ENCODE measurements at regions not wholly inside any gene's neighbourhood (a gene's known extent, or its start where the extent isn't known, plus 50 kb on each side); places are given as distances from the start of the nearest gene placed in this dataset.

DNA sequence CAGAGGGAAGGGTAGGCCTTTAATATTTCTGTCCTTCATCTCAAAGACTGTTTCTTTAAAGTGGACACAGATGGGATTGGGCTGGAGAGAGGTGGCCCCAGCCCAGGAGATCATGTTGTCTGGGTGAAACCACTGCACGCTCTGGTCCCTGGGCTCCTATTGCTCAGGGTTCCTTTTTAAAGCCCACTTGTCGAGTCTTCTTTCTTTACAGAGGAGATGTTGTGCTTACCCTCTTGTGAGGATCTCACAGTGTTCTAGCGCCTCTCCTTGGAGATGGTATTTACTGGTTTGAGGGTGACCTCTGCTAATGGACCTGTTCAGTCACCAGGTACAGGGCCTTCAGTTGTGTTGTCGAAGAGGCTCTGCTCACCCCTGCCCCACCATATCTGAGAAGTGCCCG is 128.4 kb downstream of the TM9SF2 start:
- Histone ChIP-seq H3K9me3 (peaks cover 10% of the 10 kb centered on the region), H3K4me3 (ENCODE audit: low read depth, low read length) (no peak overlapping the region), H3K36me3 (ENCODE audit: control insufficient read depth, insufficient read depth, low read length) (no peaks in the 10 kb centered on the region; the same call in 1 of the 2 replicates), H3K4me1 (no peaks in the 10 kb centered on the region), H3K27me3 (replicated peaks; ENCODE audit: control insufficient read depth, insufficient read depth, low read length) (no peaks in the 10 kb centered on the region)
- TF ChIP-seq, protein P1, sequence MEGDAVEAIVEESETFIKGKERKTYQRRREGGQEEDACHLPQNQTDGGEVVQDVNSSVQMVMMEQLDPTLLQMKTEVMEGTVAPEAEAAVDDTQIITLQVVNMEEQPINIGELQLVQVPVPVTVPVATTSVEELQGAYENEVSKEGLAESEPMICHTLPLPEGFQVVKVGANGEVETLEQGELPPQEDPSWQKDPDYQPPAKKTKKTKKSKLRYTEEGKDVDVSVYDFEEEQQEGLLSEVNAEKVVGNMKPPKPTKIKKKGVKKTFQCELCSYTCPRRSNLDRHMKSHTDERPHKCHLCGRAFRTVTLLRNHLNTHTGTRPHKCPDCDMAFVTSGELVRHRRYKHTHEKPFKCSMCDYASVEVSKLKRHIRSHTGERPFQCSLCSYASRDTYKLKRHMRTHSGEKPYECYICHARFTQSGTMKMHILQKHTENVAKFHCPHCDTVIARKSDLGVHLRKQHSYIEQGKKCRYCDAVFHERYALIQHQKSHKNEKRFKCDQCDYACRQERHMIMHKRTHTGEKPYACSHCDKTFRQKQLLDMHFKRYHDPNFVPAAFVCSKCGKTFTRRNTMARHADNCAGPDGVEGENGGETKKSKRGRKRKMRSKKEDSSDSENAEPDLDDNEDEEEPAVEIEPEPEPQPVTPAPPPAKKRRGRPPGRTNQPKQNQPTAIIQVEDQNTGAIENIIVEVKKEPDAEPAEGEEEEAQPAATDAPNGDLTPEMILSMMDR (IDR thresholded peaks at IDR 0.05; ENCODE audit: insufficient read depth in 1 of 2, low read depth in 1 of 2, low read length in 1 of 2, severe bottlenecking in 1 of 2, unreplicated experiment in 1 of 2): no peak
- DNase-seq: no peak
- intact Hi-C loops (cut with micrococcal nuclease; ENCODE audit: unreplicated experiment): no loop called here
- Mint-ChIP-seq H3K36me3 (ENCODE audit: insufficient read depth, unreplicated experiment) (no peaks in the 10 kb centered on the region), H3K4me1 (ENCODE audit: low read depth, unreplicated experiment) (no peaks in the 10 kb centered on the region), H3K27ac (ENCODE audit: unreplicated experiment) (no peak overlapping the region), H3K27me3 (ENCODE audit: insufficient read depth, unreplicated experiment) (no peaks in the 10 kb centered on the region), H3K9me3 (ENCODE audit: unreplicated experiment) (no peaks in the 10 kb centered on the region), H3K4me3 (ENCODE audit: unreplicated experiment) (no peak overlapping the region)
- BruUV-seq (replicated peaks): no TSS peak
- ChIA-PET CTCF (no interaction called here), POLR2A (no interaction called here)

DNA sequence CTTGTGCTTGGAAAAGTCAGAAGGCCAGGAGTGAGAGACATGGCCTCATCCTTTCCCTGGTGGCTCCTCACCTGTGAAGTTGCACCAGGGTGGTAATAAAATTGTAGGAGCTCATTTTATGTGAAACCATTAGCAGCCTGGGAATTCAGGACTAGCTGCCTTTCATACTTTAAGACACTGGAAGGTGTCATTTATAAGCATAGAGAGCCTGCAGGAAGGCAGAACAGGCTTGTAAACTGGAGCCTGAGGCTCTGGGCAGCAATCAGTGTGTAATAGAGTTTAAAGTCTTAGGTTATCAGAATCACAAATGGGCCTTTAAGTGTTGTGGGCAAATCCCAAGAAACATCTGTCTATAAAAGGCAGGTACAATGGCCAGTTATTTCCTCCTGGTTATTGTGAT is 127.2 kb downstream of the TM9SF2 start:
- intact Hi-C loops (cut with micrococcal nuclease; ENCODE audit: unreplicated experiment): no loop called here
- no peaks in the 10 kb centered on the region for H3K27me3 ChIP-seq (replicated peaks; ENCODE audit: control insufficient read depth, insufficient read depth, low read length)
- ChIA-PET POLR2A (no interaction called here), CTCF (no interaction called here)
- H3K36me3 ChIP-seq (ENCODE audit: control insufficient read depth, insufficient read depth, low read length): no peaks in the 10 kb centered on the region; the same call in 1 of the 2 replicates
- peaks cover 10% of the 10 kb centered on the region for H3K9me3 ChIP-seq
- H3K4me1 ChIP-seq: no peaks in the 10 kb centered on the region
- DNase-seq: no peak
- no TSS peak for BruUV-seq (replicated peaks)
- no peaks in the 10 kb centered on the region for H3K9me3 Mint-ChIP-seq (ENCODE audit: unreplicated experiment)
- H3K4me1 Mint-ChIP-seq (ENCODE audit: low read depth, unreplicated experiment): no peaks in the 10 kb centered on the region
- TF ChIP-seq, protein P1 (IDR thresholded peaks at IDR 0.05; ENCODE audit: insufficient read depth in 1 of 2, low read depth in 1 of 2, low read length in 1 of 2, severe bottlenecking in 1 of 2, unreplicated experiment in 1 of 2): no peak
- H3K27ac Mint-ChIP-seq (ENCODE audit: unreplicated experiment): no peak overlapping the region
- H3K4me3 ChIP-seq (ENCODE audit: low read depth, low read length): no peak overlapping the region
- no peak overlapping the region for H3K4me3 Mint-ChIP-seq (ENCODE audit: unreplicated experiment)
- H3K36me3 Mint-ChIP-seq (ENCODE audit: insufficient read depth, unreplicated experiment): no peaks in the 10 kb centered on the region
- no peaks in the 10 kb centered on the region for H3K27me3 Mint-ChIP-seq (ENCODE audit: insufficient read depth, unreplicated experiment)

DNA sequence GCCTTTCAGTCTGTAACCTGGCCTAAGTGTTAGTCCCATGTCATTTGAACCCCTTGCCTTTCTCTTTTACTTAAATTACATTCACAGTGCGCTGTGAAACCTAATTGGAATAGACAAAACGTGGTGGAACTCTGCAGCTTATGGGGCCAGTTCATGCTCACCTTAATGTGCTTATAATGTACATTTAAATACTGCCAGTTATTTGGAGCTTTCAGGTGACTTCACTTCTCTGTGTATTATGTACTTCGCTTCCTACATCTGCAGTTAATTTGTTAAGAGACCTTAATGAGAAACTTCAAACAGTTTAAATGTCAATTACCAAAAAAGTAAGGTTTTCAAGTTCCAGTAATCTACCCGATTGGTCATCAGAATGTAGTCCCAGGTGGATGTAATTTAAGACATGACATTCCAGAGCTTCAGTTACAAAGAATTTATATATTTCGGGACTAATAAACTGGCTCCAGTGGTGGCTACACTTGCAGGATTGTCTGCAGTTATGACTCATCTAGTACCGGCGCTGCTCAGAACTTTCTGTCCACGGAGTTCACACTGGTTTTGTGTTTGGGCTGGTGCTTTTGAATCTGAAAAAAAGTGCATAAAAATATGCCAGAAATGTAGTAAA is 125.3 kb downstream of the TM9SF2 start:
- POLR2A ChIA-PET: no interaction called here
- Histone ChIP-seq H3K4me3 (ENCODE audit: low read depth, low read length) (no peak overlapping the region), H3K36me3 (ENCODE audit: control insufficient read depth, insufficient read depth, low read length) (no peaks in the 10 kb centered on the region), H3K27me3 (replicated peaks; ENCODE audit: control insufficient read depth, insufficient read depth, low read length) (no peaks in the 10 kb centered on the region), H3K4me1 (no peaks in the 10 kb centered on the region), H3K9me3 (no peaks in the 10 kb centered on the region)
- no peaks in the 10 kb centered on the region for H3K9me3 Mint-ChIP-seq (ENCODE audit: unreplicated experiment)
- intact Hi-C loops (cut with micrococcal nuclease; ENCODE audit: unreplicated experiment): no loop called here
- TF ChIP-seq, protein P1 (IDR thresholded peaks at IDR 0.05; ENCODE audit: insufficient read depth in 1 of 2, low read depth in 1 of 2, low read length in 1 of 2, severe bottlenecking in 1 of 2, unreplicated experiment in 1 of 2): no peak
- CTCF ChIA-PET: no interaction called here
- H3K27ac Mint-ChIP-seq (ENCODE audit: unreplicated experiment): no peak overlapping the region
- no peaks in the 10 kb centered on the region for H3K27me3 Mint-ChIP-seq (ENCODE audit: insufficient read depth, unreplicated experiment)
- no peak for DNase-seq
- no peaks in the 10 kb centered on the region for H3K4me1 Mint-ChIP-seq (ENCODE audit: low read depth, unreplicated experiment)
- H3K4me3 Mint-ChIP-seq (ENCODE audit: unreplicated experiment): no peak overlapping the region
- H3K36me3 Mint-ChIP-seq (ENCODE audit: insufficient read depth, unreplicated experiment): no peaks in the 10 kb centered on the region
- BruUV-seq (replicated peaks): no TSS peak
